ENCODE measurements at regions not wholly inside any gene's neighbourhood (a gene's known extent, or its start where the extent isn't known, plus 50 kb on each side); places are given as distances from the start of the nearest gene placed in this dataset.

DNA sequence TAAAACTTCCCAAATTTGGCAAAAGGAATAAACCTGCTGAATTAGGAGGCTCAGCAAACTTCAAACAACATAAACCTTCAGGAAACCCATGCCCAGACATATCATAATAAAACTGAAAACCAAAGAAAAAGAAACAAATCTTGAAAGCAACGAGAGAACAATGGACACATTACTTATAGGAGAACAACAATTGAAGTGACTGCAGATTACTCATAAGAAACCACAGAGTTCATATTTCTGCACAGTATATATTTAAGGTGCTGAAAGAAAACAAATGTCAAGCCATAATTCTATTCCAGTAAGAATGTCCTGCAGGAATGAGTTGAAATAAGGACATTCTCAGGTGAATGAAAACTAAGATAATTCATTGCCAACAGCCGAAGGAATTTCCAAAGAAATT is 80.8 kb upstream of the PROK2 start:
- no peak overlapping the region for H3K9ac ChIP-seq (ENCODE audit: low read length)
- peaks cover 17% of the 10 kb centered on the region for H3K4me1 ChIP-seq (ENCODE audit: control insufficient read depth, low read depth, low read length)
- no peaks in the 10 kb centered on the region for H3K27me3 ChIP-seq (ENCODE audit: control insufficient read depth, insufficient read depth, low read length)
- no peaks in the 10 kb centered on the region for H3K9me3 ChIP-seq (ENCODE audit: control insufficient read depth, low read depth, low read length)
- no peak overlapping the region for H3K27ac ChIP-seq (ENCODE audit: low read length)
- H3K36me3 ChIP-seq (ENCODE audit: control insufficient read depth, low read depth, low read length) = no peaks in the 10 kb centered on the region
- no peak overlapping the region for H3K4me3 ChIP-seq (ENCODE audit: low read length)

DNA sequence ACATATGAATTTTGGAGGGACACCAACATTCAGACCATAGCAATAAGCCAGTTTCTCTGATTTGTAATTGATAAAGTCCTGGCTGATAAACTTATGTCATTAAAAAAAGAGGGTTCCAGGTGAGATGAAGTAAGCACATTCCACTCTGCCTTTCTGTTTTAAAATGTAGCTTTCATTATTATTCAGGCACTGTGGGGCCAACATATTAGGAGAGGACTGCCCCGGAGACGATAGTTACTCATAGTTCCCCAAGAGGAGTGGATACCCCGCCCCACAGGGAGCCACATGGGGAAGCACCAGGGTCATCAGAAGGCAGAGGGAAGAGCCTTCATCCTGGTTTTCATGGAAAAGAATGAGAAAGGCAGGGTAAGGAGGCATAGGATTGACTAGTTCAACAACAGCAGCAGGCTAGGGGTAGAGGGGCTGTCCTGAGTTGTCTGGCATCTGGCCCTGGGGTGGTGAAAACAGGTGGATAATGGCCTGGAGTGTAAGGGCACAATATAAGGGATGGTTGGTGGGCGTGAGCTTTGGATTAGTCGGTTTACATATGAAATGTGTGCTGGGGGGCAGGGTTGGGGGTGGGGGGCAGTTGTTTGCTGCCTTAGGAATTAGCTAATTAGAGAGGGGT is 78.7 kb upstream of the PROK2 start:
- Histone ChIP-seq H3K4me1 (ENCODE audit: control insufficient read depth, low read depth, low read length) (peaks cover 17% of the 10 kb centered on the region), H3K27me3 (ENCODE audit: control insufficient read depth, insufficient read depth, low read length) (no peaks in the 10 kb centered on the region), H3K27ac (ENCODE audit: low read length) (no peak overlapping the region), H3K9ac (ENCODE audit: low read length) (no peak overlapping the region), H3K4me3 (ENCODE audit: low read length) (no peak overlapping the region), H3K36me3 (ENCODE audit: control insufficient read depth, low read depth, low read length) (no peaks in the 10 kb centered on the region), H3K9me3 (ENCODE audit: control insufficient read depth, low read depth, low read length) (no peaks in the 10 kb centered on the region)

DNA sequence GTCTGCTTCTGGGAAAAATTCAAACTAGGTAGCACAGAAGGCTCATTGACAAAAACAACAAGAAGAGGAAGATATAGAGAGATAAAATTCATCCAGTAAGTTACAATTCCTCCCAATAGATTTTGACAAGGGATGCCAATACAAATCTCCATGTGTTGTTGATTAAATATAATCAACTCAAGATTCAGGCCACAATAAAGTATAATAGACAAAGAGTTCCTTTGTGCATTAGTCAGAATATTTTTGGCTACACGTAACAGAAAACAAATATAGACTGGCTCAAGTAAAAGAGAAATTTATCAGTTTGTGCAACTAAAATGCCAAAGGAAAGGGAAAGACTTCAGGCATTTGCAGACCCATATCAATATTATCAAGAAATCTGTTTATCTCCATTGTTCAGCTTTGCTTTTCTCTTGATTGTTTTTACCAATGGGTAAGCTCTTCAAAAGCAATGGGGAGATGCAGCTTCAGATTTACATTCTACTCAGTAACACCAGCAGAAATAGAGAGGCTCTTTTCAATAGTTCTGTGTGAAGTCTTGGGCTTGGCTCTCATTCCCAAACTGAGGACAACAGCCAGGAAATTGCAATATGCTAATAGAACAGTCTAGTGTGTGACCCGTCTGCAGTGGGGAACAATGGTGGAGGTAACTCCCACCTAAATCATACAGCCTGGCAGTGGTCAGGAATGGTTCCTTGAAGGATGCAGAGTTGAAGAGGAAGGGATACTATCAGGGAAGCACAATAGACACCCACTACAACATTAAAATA is 77.6 kb upstream of the PROK2 start:
- Histone ChIP-seq H3K9ac (ENCODE audit: low read length) (no peak overlapping the region), H3K27me3 (ENCODE audit: control insufficient read depth, insufficient read depth, low read length) (no peaks in the 10 kb centered on the region), H3K9me3 (ENCODE audit: control insufficient read depth, low read depth, low read length) (no peaks in the 10 kb centered on the region), H3K4me3 (ENCODE audit: low read length) (no peak overlapping the region), H3K36me3 (ENCODE audit: control insufficient read depth, low read depth, low read length) (no peaks in the 10 kb centered on the region), H3K4me1 (ENCODE audit: control insufficient read depth, low read depth, low read length) (peaks cover 17% of the 10 kb centered on the region), H3K27ac (ENCODE audit: low read length) (no peak overlapping the region)

GRCh38 chr3:71859123-71859519 is 74.2 kb upstream of the PROK2 start:
- Histone ChIP-seq H3K9me3 (ENCODE audit: control insufficient read depth, low read depth, low read length) (no peaks in the 10 kb centered on the region), H3K4me3 (ENCODE audit: low read length) (no peak overlapping the region), H3K27ac (ENCODE audit: low read length) (no peak overlapping the region), H3K4me1 (ENCODE audit: control insufficient read depth, low read depth, low read length) (peaks cover 12% of the 10 kb centered on the region), H3K36me3 (ENCODE audit: control insufficient read depth, low read depth, low read length) (no peaks in the 10 kb centered on the region), H3K27me3 (ENCODE audit: control insufficient read depth, insufficient read depth, low read length) (no peaks in the 10 kb centered on the region), H3K9ac (ENCODE audit: low read length) (no peak overlapping the region)

DNA sequence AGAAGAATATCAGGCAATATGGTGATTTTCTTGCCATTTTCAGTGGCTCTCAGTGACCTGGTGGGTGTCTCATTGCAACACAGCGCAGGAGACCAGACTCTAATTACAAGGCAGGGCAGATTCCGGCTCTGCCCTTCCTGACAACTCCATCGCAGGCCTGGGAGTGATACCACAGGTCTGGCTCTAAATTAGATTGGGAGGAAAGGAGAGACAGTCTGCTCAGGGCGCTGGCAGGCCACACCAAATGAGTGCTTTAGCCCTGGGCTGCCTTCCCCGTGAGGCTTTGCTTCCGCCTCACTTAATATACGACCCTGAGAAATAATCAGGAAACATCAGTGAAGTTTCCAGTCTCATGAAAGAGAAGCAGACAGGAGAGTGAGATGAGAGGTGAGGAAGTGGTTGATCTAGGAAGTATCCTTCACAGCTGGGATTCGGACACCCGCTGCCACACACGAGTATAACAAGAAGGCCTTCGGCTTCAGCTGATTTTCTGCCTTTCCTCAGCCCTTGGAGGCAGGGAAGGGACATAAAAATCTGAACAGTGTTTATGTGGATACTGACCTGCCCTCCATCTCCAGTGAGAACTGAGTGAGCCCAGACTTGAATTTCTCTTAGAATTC is 73.7 kb upstream of the PROK2 start:
- no peaks in the 10 kb centered on the region for H3K27me3 ChIP-seq (ENCODE audit: control insufficient read depth, insufficient read depth, low read length)
- H3K4me3 ChIP-seq (ENCODE audit: low read length) = no peak overlapping the region
- H3K9me3 ChIP-seq (ENCODE audit: control insufficient read depth, low read depth, low read length) = no peaks in the 10 kb centered on the region
- no peaks in the 10 kb centered on the region for H3K36me3 ChIP-seq (ENCODE audit: control insufficient read depth, low read depth, low read length)
- peaks cover 10% of the 10 kb centered on the region for H3K4me1 ChIP-seq (ENCODE audit: control insufficient read depth, low read depth, low read length)
- no peak overlapping the region for H3K27ac ChIP-seq (ENCODE audit: low read length)
- no peak overlapping the region for H3K9ac ChIP-seq (ENCODE audit: low read length)

DNA sequence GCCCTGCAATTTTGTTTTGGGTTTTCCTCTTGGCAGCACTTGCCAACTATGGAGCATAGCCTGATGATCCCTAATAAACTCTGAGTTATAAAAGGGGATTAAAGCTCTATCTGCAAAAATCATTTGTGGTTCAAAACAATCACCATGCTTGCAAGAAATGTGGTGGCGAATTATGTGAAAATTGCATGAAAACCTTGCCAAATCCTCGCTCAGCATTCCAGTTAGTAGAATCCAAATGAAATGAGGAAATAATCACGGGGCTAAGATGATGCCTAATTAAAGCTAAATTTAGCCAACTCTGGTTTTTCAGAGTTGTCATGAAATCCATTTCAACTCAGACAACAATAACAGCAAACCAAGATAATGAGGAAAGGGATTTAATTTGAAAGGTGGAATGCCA is 73.0 kb upstream of the PROK2 start:
- no peaks in the 10 kb centered on the region for H3K9me3 ChIP-seq (ENCODE audit: control insufficient read depth, low read depth, low read length)
- no peaks in the 10 kb centered on the region for H3K27me3 ChIP-seq (ENCODE audit: control insufficient read depth, insufficient read depth, low read length)
- H3K27ac ChIP-seq (ENCODE audit: low read length) = no peak overlapping the region
- H3K4me1 ChIP-seq (ENCODE audit: control insufficient read depth, low read depth, low read length) = peaks cover 4% of the 10 kb centered on the region
- H3K36me3 ChIP-seq (ENCODE audit: control insufficient read depth, low read depth, low read length) = no peaks in the 10 kb centered on the region
- no peak overlapping the region for H3K9ac ChIP-seq (ENCODE audit: low read length)
- no peak overlapping the region for H3K4me3 ChIP-seq (ENCODE audit: low read length)

- Histone ChIP-seq H3K9ac (ENCODE audit: low read length) (no peak overlapping the region), H3K36me3 (ENCODE audit: control insufficient read depth, low read depth, low read length) (no peaks in the 10 kb centered on the region), H3K4me1 (ENCODE audit: control insufficient read depth, low read depth, low read length) (no peaks in the 10 kb centered on the region), H3K27me3 (ENCODE audit: control insufficient read depth, insufficient read depth, low read length) (no peaks in the 10 kb centered on the region), H3K27ac (ENCODE audit: low read length) (no peak overlapping the region), H3K9me3 (ENCODE audit: control insufficient read depth, low read depth, low read length) (no peaks in the 10 kb centered on the region), H3K4me3 (ENCODE audit: low read length) (no peak overlapping the region)
Measured at GRCh38 chr3:71854706-71855105, 69.8 kb upstream of the PROK2 start.

GRCh38 chr3:71854096-71854495 is 69.1 kb upstream of the PROK2 start:
- no peak overlapping the region for H3K4me3 ChIP-seq (ENCODE audit: low read length)
- H3K36me3 ChIP-seq (ENCODE audit: control insufficient read depth, low read depth, low read length) = no peaks in the 10 kb centered on the region
- H3K9ac ChIP-seq (ENCODE audit: low read length) = no peak overlapping the region
- H3K27ac ChIP-seq (ENCODE audit: low read length) = no peak overlapping the region
- no peaks in the 10 kb centered on the region for H3K9me3 ChIP-seq (ENCODE audit: control insufficient read depth, low read depth, low read length)
- no peaks in the 10 kb centered on the region for H3K27me3 ChIP-seq (ENCODE audit: control insufficient read depth, insufficient read depth, low read length)
- H3K4me1 ChIP-seq (ENCODE audit: control insufficient read depth, low read depth, low read length) = no peaks in the 10 kb centered on the region

- H3K4me1 ChIP-seq (ENCODE audit: control insufficient read depth, low read depth, low read length) = no peaks in the 10 kb centered on the region
- no peaks in the 10 kb centered on the region for H3K9me3 ChIP-seq (ENCODE audit: control insufficient read depth, low read depth, low read length)
- H3K27ac ChIP-seq (ENCODE audit: low read length) = no peak overlapping the region
- no peak overlapping the region for H3K4me3 ChIP-seq (ENCODE audit: low read length)
- no peaks in the 10 kb centered on the region for H3K27me3 ChIP-seq (ENCODE audit: control insufficient read depth, insufficient read depth, low read length)
- H3K36me3 ChIP-seq (ENCODE audit: control insufficient read depth, low read depth, low read length) = no peaks in the 10 kb centered on the region
- H3K9ac ChIP-seq (ENCODE audit: low read length) = no peak overlapping the region
Measured at GRCh38 chr3:71851878-71852277, 66.9 kb upstream of the PROK2 start.

DNA sequence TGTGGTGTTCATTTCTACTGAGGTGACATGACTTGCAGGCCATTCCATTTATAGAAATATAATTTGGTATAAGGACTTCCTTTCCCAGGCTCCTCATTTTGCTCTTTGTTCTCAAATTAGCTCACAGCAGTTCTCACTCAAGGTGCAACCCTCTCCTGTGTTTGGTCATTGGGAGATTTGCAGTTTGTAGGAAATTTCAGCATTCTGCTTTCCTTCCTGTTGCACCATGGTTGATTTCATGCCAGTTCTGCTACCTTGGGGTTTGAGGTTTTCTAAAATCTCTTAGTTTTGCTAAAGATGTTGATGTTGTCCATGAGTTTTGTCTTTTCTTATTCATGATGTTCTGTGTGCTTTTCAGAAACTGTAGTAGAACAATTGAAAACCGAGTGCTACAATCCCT is 65.7 kb upstream of the PROK2 start:
- Histone ChIP-seq H3K9me3 (ENCODE audit: control insufficient read depth, low read depth, low read length) (no peaks in the 10 kb centered on the region), H3K27ac (ENCODE audit: low read length) (no peak overlapping the region), H3K36me3 (ENCODE audit: control insufficient read depth, low read depth, low read length) (no peaks in the 10 kb centered on the region), H3K4me1 (ENCODE audit: control insufficient read depth, low read depth, low read length) (no peaks in the 10 kb centered on the region), H3K4me3 (ENCODE audit: low read length) (no peak overlapping the region), H3K9ac (ENCODE audit: low read length) (no peak overlapping the region), H3K27me3 (ENCODE audit: control insufficient read depth, insufficient read depth, low read length) (no peaks in the 10 kb centered on the region)

- Histone ChIP-seq H3K9me3 (ENCODE audit: control insufficient read depth, low read depth, low read length) (no peaks in the 10 kb centered on the region), H3K9ac (ENCODE audit: low read length) (no peak overlapping the region), H3K36me3 (ENCODE audit: control insufficient read depth, low read depth, low read length) (no peaks in the 10 kb centered on the region), H3K4me3 (ENCODE audit: low read length) (no peak overlapping the region), H3K4me1 (ENCODE audit: control insufficient read depth, low read depth, low read length) (no peaks in the 10 kb centered on the region), H3K27ac (ENCODE audit: low read length) (no peak overlapping the region), H3K27me3 (ENCODE audit: control insufficient read depth, insufficient read depth, low read length) (no peaks in the 10 kb centered on the region)
Measured at GRCh38 chr3:71849681-71850080, 64.7 kb upstream of the PROK2 start.

GRCh38 chr3:71847794-71848193 is 62.8 kb upstream of the PROK2 start:
- H3K27ac ChIP-seq (ENCODE audit: low read length) = no peak overlapping the region
- H3K27me3 ChIP-seq (ENCODE audit: control insufficient read depth, insufficient read depth, low read length) = no peaks in the 10 kb centered on the region
- H3K4me1 ChIP-seq (ENCODE audit: control insufficient read depth, low read depth, low read length) = no peaks in the 10 kb centered on the region
- H3K9me3 ChIP-seq (ENCODE audit: control insufficient read depth, low read depth, low read length) = no peaks in the 10 kb centered on the region
- no peak overlapping the region for H3K9ac ChIP-seq (ENCODE audit: low read length)
- no peak overlapping the region for H3K4me3 ChIP-seq (ENCODE audit: low read length)
- H3K36me3 ChIP-seq (ENCODE audit: control insufficient read depth, low read depth, low read length) = no peaks in the 10 kb centered on the region
